WTC11 (cell line): ENCODE measurements at regions not wholly inside any gene's neighbourhood (a gene's known extent, or its start where the extent isn't known, plus 50 kb on each side); places are given as distances from the start of the nearest gene placed in this dataset.

Source experiments
- ATAC-seq: fragments of 200-7000 bp; cut with Tn5 transposase; 2 replicates; pipeline ENCODE4 v1.10.0; 2021; ENCODE audit warnings: mild to moderate bottlenecking, moderate library complexity
- CTCF ChIA-PET: fragments of 300-600 bp; sonication (Branson Sonifier 250); formaldehyde crosslinking; loops from one replicate; lab custom pipeline; 2021; ENCODE audit warnings: antibody characterized with exemption; lab: Charles Lee
- POLR2A ChIA-PET: fragments of 350-600 bp; sonication (Branson Sonifier 250); formaldehyde crosslinking; loops from one replicate; lab custom pipeline; 2021; ENCODE audit warnings: antibody characterized with exemption; lab: Charles Lee
- DNase-seq: peaks from one replicate; pipeline ENCODE4 v3.0.0; 2021; ENCODE audit warnings: low spot score
- H3K27ac Mint-ChIP-seq: 2 replicates; pipeline ENCODE4 v1.8.0; 2021; ENCODE audit warnings: mixed read lengths
- H3K27me3 Mint-ChIP-seq: 2 replicates; pipeline ENCODE4 v1.8.0; 2021; ENCODE audit warnings: low read depth, mild to moderate bottlenecking, moderate library complexity, mixed read lengths
- H3K36me3 Mint-ChIP-seq: 2 replicates; pipeline ENCODE4 v1.8.0; 2021; ENCODE audit warnings: mixed read lengths
- H3K4me1 Mint-ChIP-seq: 2 replicates; pipeline ENCODE4 v1.8.0; 2022; ENCODE audit warnings: mixed read lengths
- H3K4me3 Mint-ChIP-seq: 2 replicates; pipeline ENCODE4 v1.8.0; 2021; ENCODE audit warnings: mild to moderate bottlenecking, moderate library complexity, mixed read lengths
- H3K9me3 Mint-ChIP-seq: 2 replicates; pipeline ENCODE4 v1.8.0; 2021; ENCODE audit warnings: mixed read lengths
- ATF1 ChIP-seq: sonication (generic); formaldehyde crosslinking; IDR thresholded peaks from 2 replicates; pipeline ENCODE4 v1.8.1; 2023; ENCODE audit warnings: mild to moderate bottlenecking, moderate library complexity, missing genetic modification reagents
- CREB1 ChIP-seq: sonication (generic); formaldehyde crosslinking; IDR thresholded peaks from 2 replicates; pipeline ENCODE4 v1.8.0; 2023; ENCODE audit warnings: mild to moderate bottlenecking, missing genetic modification reagents
- RORB ChIP-seq: fragments of 250-450 bp; sonication (Bioruptor Pico); IDR thresholded peaks from 2 replicates; pipeline ENCODE4 v1.9.0; 2021; ENCODE audit warnings: mild to moderate bottlenecking
- SMAD3 ChIP-seq: sonication (generic); formaldehyde crosslinking; IDR thresholded peaks from 2 replicates; pipeline ENCODE4 v1.8.0; 2022; ENCODE audit warnings: missing genetic modification reagents, mild to moderate bottlenecking, borderline replicate concordance
- SOX15 ChIP-seq: fragments of 250-450 bp; sonication (Bioruptor Pico); IDR thresholded peaks from 2 replicates; pipeline ENCODE4 v1.9.0; 2021; ENCODE audit warnings: mild to moderate bottlenecking
- SP1 ChIP-seq: sonication (generic); formaldehyde crosslinking; conservative IDR thresholded peaks from 2 replicates; pipeline ENCODE4 v1.8.1; 2022; ENCODE audit warnings: missing genetic modification reagents
- ZNF121 ChIP-seq: sonication (generic); formaldehyde crosslinking; IDR thresholded peaks from 2 replicates; pipeline ENCODE4 v1.8.0; 2023; ENCODE audit warnings: missing genetic modification reagents
- ZNF317 ChIP-seq: sonication (generic); formaldehyde crosslinking; IDR thresholded peaks from 2 replicates; pipeline ENCODE4 v1.8.1; 2023; ENCODE audit warnings: low read depth, mild to moderate bottlenecking, moderate library complexity, missing genetic modification reagents, borderline replicate concordance
- ZNF396 ChIP-seq: fragments of 250-450 bp; sonication (Bioruptor Pico); IDR thresholded peaks from 2 replicates; pipeline ENCODE4 v1.8.0; 2021; ENCODE audit warnings: mild to moderate bottlenecking, moderate library complexity, borderline replicate concordance
- TF ChIP-seq, protein P1 (sequence below): sonication (generic); formaldehyde crosslinking; IDR thresholded peaks from 2 replicates; pipeline ENCODE4 v1.8.0; 2022; ENCODE audit warnings: mild to moderate bottlenecking, missing genetic modification reagents
- TF ChIP-seq, protein P2 (sequence below): sonication (generic); formaldehyde crosslinking; IDR thresholded peaks from 2 replicates; pipeline ENCODE4 v1.8.1; 2023; ENCODE audit warnings: mild to moderate bottlenecking, missing genetic modification reagents
- TF ChIP-seq, protein P3 (sequence below): sonication (generic); formaldehyde crosslinking; IDR thresholded peaks from 2 replicates; pipeline ENCODE4 v1.8.1; 2022; ENCODE audit warnings: mild to moderate bottlenecking, moderate library complexity, missing genetic modification reagents
- TF ChIP-seq, protein P4 (sequence below): sonication (generic); formaldehyde crosslinking; IDR thresholded peaks from 2 replicates; pipeline ENCODE4 v1.8.1; 2022; ENCODE audit warnings: low read depth, missing genetic modification reagents, borderline replicate concordance
- TF ChIP-seq, protein P5 (sequence below): fragments of 250-450 bp; sonication (Bioruptor Pico); conservative IDR thresholded peaks from 2 replicates; pipeline ENCODE4 v1.9.0; 2021; ENCODE audit warnings: mild to moderate bottlenecking
- TF ChIP-seq, protein P6 (sequence below): sonication (generic); formaldehyde crosslinking; IDR thresholded peaks from 2 replicates; pipeline ENCODE4 v1.8.1; 2023; ENCODE audit warnings: mild to moderate bottlenecking, missing genetic modification reagents, borderline replicate concordance
- TF ChIP-seq, protein P7 (sequence below): sonication (generic); formaldehyde crosslinking; IDR thresholded peaks from 2 replicates; pipeline ENCODE4 v1.8.1; 2022; ENCODE audit warnings: mild to moderate bottlenecking, missing genetic modification reagents, moderate library complexity, borderline replicate concordance

DNA sequence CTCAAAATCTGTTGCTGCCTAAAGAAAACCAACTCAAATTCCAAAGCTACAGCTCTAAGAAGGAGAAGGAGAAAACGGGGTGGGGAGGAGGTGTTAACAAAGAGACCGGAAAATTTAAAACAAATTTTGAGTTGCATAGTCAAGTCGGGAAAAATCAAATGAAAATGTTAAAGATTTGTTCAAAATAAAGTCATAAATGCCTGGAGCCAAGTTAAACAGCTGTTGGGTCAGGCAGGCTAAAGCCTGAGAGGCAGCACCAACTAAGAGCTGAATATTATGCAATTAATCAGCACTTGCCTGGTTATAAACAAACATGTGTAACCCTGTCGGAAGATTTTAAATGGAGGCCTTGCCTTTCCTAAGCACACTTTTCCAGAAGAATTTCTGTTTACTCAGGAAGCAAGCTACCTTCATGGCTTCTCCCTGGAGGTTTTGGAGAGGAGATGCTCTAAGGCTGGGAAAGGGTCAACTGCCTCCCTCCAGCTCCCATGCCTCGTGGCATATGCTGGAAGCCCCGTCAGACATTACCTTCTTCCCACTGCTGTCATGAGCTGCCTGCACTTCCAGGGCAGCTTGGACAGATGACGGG lies 270.5 kb downstream of the DMRT2 start:
- no peak for DNase-seq
- no peak overlapping the region for H3K27ac Mint-ChIP-seq

DNA sequence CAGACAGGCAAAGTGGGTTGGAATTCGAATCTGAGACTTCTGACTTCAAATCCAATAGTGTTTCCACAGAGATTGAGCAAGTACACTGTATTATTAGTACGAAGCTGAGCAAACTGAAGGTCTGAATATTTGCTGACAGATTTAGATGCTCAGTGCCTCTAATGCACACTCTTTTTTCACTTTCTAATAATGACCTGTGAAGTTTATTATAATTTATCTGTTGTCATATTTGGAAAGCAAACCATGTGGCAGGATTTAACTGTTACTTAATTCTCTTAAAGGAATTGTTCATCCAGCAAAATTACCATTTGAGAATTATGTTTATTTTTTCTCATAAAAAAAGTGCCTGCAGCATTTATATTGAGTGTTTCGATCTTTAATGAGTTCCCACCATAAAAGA lies 277.3 kb downstream of the DMRT2 start:
- Mint-ChIP-seq H3K27me3 (no peaks in the 10 kb centered on the region; the same call in 1 of the 2 replicates), H3K36me3 (no peaks in the 10 kb centered on the region), H3K27ac (no peak overlapping the region), H3K4me3 (no peak overlapping the region), H3K4me1 (peaks cover 4% of the 10 kb centered on the region; the same call in 1 of the 2 replicates), H3K9me3 (no peaks in the 10 kb centered on the region)
- no peak for DNase-seq
- ATAC-seq: no peak
- ChIA-PET CTCF (no interaction called here), POLR2A (no interaction called here)
- TF ChIP-seq, protein P1, sequence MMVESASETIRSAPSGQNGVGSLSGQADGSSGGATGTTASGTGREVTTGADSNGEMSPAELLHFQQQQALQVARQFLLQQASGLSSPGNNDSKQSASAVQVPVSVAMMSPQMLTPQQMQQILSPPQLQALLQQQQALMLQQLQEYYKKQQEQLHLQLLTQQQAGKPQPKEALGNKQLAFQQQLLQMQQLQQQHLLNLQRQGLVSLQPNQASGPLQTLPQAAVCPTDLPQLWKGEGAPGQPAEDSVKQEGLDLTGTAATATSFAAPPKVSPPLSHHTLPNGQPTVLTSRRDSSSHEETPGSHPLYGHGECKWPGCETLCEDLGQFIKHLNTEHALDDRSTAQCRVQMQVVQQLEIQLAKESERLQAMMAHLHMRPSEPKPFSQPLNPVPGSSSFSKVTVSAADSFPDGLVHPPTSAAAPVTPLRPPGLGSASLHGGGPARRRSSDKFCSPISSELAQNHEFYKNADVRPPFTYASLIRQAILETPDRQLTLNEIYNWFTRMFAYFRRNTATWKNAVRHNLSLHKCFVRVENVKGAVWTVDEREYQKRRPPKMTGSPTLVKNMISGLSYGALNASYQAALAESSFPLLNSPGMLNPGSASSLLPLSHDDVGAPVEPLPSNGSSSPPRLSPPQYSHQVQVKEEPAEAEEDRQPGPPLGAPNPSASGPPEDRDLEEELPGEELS (CRISPR knock-in tag): no peak
- no peak for TF ChIP-seq SOX15
- TF ChIP-seq, protein P2, sequence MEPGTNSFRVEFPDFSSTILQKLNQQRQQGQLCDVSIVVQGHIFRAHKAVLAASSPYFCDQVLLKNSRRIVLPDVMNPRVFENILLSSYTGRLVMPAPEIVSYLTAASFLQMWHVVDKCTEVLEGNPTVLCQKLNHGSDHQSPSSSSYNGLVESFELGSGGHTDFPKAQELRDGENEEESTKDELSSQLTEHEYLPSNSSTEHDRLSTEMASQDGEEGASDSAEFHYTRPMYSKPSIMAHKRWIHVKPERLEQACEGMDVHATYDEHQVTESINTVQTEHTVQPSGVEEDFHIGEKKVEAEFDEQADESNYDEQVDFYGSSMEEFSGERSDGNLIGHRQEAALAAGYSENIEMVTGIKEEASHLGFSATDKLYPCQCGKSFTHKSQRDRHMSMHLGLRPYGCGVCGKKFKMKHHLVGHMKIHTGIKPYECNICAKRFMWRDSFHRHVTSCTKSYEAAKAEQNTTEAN: no peak
- TF ChIP-seq SMAD3: no peak
- TF ChIP-seq, protein P3, sequence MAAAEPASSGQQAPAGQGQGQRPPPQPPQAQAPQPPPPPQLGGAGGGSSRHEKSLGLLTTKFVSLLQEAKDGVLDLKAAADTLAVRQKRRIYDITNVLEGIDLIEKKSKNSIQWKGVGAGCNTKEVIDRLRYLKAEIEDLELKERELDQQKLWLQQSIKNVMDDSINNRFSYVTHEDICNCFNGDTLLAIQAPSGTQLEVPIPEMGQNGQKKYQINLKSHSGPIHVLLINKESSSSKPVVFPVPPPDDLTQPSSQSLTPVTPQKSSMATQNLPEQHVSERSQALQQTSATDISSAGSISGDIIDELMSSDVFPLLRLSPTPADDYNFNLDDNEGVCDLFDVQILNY: no peak
- TF ChIP-seq ZNF121 (CRISPR knock-in tag): no peak

More for the DNA sequence above, 270.5 kb downstream of the DMRT2 start:
- ChIA-PET CTCF (no interaction called here), POLR2A (no interaction called here)
- TF ChIP-seq, protein P4, sequence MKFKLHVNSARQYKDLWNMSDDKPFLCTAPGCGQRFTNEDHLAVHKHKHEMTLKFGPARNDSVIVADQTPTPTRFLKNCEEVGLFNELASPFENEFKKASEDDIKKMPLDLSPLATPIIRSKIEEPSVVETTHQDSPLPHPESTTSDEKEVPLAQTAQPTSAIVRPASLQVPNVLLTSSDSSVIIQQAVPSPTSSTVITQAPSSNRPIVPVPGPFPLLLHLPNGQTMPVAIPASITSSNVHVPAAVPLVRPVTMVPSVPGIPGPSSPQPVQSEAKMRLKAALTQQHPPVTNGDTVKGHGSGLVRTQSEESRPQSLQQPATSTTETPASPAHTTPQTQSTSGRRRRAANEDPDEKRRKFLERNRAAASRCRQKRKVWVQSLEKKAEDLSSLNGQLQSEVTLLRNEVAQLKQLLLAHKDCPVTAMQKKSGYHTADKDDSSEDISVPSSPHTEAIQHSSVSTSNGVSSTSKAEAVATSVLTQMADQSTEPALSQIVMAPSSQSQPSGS (CRISPR knock-in tag): no peak
- TF ChIP-seq RORB: no peak
- TF ChIP-seq ZNF317 (CRISPR knock-in tag): no peak
- TF ChIP-seq, protein P5, sequence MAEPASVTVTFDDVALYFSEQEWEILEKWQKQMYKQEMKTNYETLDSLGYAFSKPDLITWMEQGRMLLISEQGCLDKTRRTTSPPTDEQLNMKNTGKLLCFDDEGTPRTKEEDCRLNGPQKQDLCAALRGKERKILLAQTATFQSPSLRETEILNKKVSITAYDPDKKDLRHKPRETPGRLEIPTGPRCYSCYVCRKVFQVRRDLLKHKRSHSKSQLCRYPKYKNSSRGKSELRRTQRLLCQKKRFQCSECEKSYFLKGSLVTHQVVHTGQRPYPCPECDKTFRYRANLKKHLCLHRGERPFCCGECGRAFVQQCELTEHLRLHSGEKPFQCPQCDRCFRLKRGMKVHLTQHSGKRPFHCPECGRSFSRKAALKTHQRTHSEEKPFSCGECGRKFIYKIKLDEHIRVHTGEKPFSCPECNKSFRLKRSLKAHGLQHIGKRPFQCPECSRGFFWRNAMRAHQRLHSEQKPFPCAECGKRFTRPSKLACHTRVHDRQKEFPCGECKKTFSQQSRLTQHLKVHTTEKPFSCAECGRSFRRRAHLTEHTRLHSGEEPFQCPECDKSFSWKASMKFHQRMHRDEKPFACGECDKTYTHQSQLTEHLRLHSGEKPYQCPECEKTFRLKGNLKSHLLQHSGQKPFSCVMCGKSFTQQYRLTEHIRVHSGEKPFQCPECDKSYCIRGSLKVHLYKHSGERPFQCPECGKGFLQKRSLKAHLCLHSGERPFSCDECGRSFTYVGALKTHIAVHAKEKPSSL (CRISPR knock-in tag): no peak
- TF ChIP-seq ZNF396 (CRISPR knock-in tag): no peak
- TF ChIP-seq SP1 (CRISPR knock-in tag): no peak
- TF ChIP-seq CREB1: no peak
- TF ChIP-seq, protein P6, sequence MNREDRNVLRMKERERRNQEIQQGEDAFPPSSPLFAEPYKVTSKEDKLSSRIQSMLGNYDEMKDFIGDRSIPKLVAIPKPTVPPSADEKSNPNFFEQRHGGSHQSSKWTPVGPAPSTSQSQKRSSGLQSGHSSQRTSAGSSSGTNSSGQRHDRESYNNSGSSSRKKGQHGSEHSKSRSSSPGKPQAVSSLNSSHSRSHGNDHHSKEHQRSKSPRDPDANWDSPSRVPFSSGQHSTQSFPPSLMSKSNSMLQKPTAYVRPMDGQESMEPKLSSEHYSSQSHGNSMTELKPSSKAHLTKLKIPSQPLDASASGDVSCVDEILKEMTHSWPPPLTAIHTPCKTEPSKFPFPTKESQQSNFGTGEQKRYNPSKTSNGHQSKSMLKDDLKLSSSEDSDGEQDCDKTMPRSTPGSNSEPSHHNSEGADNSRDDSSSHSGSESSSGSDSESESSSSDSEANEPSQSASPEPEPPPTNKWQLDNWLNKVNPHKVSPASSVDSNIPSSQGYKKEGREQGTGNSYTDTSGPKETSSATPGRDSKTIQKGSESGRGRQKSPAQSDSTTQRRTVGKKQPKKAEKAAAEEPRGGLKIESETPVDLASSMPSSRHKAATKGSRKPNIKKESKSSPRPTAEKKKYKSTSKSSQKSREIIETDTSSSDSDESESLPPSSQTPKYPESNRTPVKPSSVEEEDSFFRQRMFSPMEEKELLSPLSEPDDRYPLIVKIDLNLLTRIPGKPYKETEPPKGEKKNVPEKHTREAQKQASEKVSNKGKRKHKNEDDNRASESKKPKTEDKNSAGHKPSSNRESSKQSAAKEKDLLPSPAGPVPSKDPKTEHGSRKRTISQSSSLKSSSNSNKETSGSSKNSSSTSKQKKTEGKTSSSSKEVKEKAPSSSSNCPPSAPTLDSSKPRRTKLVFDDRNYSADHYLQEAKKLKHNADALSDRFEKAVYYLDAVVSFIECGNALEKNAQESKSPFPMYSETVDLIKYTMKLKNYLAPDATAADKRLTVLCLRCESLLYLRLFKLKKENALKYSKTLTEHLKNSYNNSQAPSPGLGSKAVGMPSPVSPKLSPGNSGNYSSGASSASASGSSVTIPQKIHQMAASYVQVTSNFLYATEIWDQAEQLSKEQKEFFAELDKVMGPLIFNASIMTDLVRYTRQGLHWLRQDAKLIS (CRISPR knock-in tag): no peak
- no peak for TF ChIP-seq ATF1 (CRISPR knock-in tag)
- TF ChIP-seq, protein P7, sequence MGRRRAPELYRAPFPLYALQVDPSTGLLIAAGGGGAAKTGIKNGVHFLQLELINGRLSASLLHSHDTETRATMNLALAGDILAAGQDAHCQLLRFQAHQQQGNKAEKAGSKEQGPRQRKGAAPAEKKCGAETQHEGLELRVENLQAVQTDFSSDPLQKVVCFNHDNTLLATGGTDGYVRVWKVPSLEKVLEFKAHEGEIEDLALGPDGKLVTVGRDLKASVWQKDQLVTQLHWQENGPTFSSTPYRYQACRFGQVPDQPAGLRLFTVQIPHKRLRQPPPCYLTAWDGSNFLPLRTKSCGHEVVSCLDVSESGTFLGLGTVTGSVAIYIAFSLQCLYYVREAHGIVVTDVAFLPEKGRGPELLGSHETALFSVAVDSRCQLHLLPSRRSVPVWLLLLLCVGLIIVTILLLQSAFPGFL: no peak
- TF ChIP-seq, protein P2: no peak
- TF ChIP-seq, all 79 proteins: peak for 0
- Mint-ChIP-seq H3K4me3 (no peak overlapping the region), H3K9me3 (peaks cover 11% of the 10 kb centered on the region), H3K36me3 (no peaks in the 10 kb centered on the region), H3K27me3 (no peaks in the 10 kb centered on the region; the same call in 1 of the 2 replicates), H3K4me1 (no peaks in the 10 kb centered on the region)
- no peak for ATAC-seq
